Activated CD4-positive, alpha-beta T cell treated with anti-CD3 and anti-CD28 coated beads, Interleukin-2, amount 50 U/mL, for 4 hours (primary cell): ENCODE measurements at regions not wholly inside any gene's neighbourhood (a gene's known extent, or its start where the extent isn't known, plus 50 kb on each side); places are given as distances from the start of the nearest gene placed in this dataset.

Experiments used
- DNase-seq, 2 experiments: peaks; one replicate each; pipeline ENCODE4 v3.0.0-alpha.2; 2020

- DNase-seq, result no peak
Measured at GRCh38 chr18:72058851-72059250, 485.3 kb downstream of the CBLN2 start.

GRCh38 chr18:72056171-72056570, 488.0 kb downstream of the CBLN2 start:
- no peak for DNase-seq

GRCh38 chr18:72041313-72042032, 502.7 kb downstream of the CBLN2 start:
- DNase-seq, result no peak

- no peak for DNase-seq
Measured at GRCh38 chr18:72013427-72013850, 530.7 kb downstream of the CBLN2 start.

- no peak for DNase-seq
Measured at GRCh38 chr18:71998547-71999097, 545.5 kb downstream of the CBLN2 start.

GRCh38 chr18:71995904-71996465, 548.2 kb downstream of the CBLN2 start:
- no peak for DNase-seq

- DNase-seq, result no peak
Measured at GRCh38 chr18:71994273-71994672, 549.9 kb downstream of the CBLN2 start.

GRCh38 chr18:71989616-71990015, 554.5 kb downstream of the CBLN2 start:
- DNase-seq, result no peak

GRCh38 chr18:71986351-71987050, 557.6 kb downstream of the CBLN2 start:
- no peak for DNase-seq

GRCh38 chr18:71976744-71977143, 567.4 kb downstream of the CBLN2 start:
- no peak for DNase-seq

GRCh38 chr18:71966791-71967190, 577.4 kb downstream of the CBLN2 start:
- no peak for DNase-seq

GRCh38 chr18:71958605-71959004, 585.5 kb downstream of the CBLN2 start:
- no peak for DNase-seq

- no peak for DNase-seq
Measured at GRCh38 chr18:71951001-71951400, 593.1 kb downstream of the CBLN2 start.

- no peak for DNase-seq
Measured at GRCh38 chr18:71942433-71942832, 601.7 kb downstream of the CBLN2 start.

GRCh38 chr18:71939483-71939882, 604.7 kb downstream of the CBLN2 start:
- no peak for DNase-seq

- no peak for DNase-seq
Measured at GRCh38 chr18:71936744-71937143, 607.4 kb downstream of the CBLN2 start.

- no peak for DNase-seq
Measured at GRCh38 chr18:71919211-71919610, 624.9 kb downstream of the CBLN2 start.

- DNase-seq, result no peak
Measured at GRCh38 chr18:71913641-71914040, 630.5 kb downstream of the CBLN2 start.

- DNase-seq, result no peak
Measured at GRCh38 chr18:71902482-71902881, 641.7 kb downstream of the CBLN2 start.

GRCh38 chr18:71899707-71900472, 644.3 kb downstream of the CBLN2 start:
- DNase-seq, result no peak

- DNase-seq, result no peak
Measured at GRCh38 chr18:71899183-71899582, 645.0 kb downstream of the CBLN2 start.

GRCh38 chr18:71887509-71887908, 656.6 kb downstream of the CBLN2 start:
- DNase-seq, result no peak

GRCh38 chr18:71878226-71878625, 665.9 kb downstream of the CBLN2 start:
- no peak for DNase-seq
